NCI-H146 treated with DMSO at 0.1 percent for 48 hours (cell line): ENCODE measurements at regions not wholly inside any gene's neighbourhood (a gene's known extent, or its start where the extent isn't known, plus 50 kb on each side); places are given as distances from the start of the nearest gene placed in this dataset.

Source experiments
- DNase-seq: peaks from one replicate; lab custom pipeline; 2025; ENCODE audit not compliant: unreplicated experiment; lab: John Stamatoyannopoulos, UW

DNA sequence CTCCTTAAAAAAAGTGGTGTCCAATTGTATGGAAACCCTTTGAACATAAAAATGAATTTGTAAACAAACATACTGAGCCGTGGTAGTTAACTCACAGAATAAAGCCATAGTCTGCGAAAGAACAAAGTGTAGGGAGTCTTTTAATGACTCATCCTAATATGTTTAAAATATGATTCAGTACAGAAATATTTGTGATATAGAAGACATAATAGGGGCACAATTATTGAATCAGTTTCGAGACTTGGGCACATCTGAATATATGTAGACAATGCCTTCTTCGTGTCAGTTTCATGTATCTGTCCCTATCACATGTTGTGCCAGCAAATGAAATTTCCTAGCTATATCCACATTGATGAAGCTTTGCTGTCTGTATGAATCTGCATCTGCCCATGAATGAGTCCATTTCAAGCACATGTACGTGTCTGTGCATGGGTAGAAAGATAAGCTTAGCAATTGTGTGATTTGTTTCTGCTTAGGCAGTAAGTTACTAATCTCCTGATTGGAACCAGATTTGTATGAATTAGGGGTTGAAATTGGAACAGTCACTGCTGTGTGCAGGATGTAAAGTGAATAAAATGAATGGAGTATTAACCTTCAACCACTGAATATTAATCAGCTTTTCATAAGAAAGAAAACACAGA is 112.5 kb upstream of the SOX9 start:
- no peak for DNase-seq

DNA sequence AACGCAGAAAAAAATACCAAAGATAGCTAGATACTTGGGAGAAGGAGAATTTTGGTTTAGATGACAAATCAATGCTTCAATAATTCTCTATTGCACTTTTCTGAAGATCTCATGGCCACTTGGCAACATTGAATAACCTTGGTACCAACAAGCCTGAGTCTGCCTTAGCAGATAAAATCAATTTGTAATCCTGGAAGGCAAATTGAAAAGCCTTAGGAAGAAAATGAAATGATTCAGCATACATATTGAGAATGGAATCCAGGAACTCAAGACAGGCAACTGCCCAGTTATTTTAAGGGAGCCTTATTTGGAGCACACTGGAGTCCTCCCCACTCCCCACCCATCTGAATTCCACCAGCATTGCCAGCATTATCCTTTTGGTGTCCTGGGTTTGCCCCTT is 109.3 kb upstream of the SOX9 start:
- DNase-seq, result no peak

DNA sequence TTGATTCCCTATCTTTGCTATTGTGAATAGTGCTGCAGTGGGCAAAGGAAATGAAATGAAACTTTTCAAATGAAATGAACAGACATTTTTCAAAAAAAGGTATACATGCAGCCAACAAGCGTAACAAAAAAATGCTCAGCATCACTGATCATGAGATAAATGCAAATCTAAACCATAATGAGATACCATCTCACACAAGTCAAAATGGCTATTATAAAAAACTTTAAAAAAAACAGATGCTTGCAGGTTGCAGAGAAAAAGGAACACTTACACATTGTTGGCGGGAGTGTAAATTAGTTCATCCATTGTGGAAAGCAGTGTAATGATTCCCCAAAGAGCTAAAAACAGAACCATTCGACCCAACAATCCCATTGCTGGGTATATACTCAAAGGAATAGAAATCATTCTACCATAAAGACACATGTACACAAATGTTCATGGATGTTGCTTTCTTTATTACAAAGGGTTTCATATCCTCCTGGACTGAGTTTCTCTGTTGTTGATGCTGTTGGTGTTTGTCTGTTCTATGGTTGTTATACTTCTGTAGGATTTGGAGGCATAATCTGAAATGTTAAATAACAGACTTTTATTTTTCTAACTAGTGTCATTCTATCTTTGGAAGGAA is 99.3 kb upstream of the SOX9 start:
- no peak for DNase-seq

DNA sequence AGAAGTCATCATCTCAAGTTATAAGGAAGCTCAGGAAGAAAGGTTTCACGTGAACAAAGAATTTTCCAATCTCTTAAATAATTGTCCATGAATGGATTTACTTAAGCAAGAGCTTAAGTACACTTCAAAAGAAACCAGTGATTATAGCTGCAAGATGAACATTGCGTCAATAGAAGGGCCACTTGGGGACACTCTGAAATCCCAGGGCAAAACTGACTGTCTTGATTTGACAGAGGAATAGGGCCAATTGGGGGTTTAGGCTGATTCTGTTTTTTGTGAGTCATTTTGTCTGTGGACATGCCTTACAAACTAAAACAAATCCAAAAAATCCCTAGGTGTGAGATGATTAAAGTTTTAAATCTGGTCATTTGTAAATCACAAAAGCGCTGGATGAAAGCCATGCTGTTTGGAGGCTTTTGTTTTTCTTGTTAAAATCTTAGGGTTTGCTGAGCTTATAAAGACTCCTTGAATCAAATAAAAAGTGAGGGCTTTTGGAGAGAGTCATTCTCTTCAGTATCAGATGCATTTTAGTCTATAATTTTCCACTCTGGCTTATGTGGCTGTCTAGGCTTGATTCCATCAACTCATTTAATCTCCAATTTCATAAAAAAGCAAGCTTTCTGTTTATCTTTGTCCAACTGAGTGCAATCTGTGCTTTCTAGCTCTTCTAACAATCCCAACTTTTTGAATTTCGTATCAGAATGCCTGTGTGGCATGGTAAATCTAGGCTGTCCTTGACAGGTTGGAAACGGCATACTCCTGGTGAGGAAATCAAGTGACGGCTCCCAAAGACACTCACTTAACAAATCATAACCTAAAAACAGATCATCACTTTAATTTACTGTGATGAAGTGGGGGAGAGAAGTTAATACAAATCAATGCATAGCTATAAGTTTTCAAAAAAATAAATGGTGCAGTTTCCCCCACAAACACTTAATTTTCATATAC is 98.2 kb upstream of the SOX9 start:
- no peak for DNase-seq

DNA sequence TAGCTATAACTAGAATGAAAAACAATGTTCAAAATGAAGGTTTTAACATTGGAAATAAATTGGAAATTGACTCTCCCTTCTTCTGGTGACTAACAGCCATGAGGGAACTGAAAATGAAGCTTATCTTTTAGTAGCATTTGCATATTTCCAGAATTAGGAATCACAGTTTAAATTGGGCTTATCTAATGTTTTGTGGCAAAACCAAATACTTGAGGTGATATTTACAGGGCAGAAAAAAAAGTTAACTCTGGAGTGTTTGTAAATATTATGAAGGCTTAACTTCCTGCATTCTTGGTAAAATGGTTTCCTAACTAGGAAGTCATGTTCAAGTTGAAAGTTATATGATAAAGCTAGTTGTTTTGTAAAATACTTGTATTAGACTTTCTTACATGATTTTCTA is 96.4 kb upstream of the SOX9 start:
- no peak for DNase-seq

DNA sequence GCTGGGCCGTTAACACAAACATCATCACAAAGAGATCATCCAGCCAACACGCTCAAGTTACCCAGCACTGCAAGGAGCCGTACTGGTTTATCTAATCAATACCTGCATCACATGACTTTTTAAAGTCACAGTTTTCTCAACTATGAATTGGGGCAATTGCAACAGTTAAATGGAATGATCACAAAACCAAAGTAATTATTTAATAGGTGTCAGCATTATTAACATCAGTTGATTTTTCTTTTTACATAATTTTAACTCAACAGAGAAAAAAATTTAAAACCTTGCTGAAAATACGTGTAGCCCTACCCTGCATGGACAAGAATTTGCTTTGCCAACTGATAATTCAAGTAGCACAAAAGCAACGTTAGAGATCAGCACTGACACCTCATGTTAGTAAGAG is 95.7 kb upstream of the SOX9 start:
- DNase-seq, result peak; percentile 60

DNA sequence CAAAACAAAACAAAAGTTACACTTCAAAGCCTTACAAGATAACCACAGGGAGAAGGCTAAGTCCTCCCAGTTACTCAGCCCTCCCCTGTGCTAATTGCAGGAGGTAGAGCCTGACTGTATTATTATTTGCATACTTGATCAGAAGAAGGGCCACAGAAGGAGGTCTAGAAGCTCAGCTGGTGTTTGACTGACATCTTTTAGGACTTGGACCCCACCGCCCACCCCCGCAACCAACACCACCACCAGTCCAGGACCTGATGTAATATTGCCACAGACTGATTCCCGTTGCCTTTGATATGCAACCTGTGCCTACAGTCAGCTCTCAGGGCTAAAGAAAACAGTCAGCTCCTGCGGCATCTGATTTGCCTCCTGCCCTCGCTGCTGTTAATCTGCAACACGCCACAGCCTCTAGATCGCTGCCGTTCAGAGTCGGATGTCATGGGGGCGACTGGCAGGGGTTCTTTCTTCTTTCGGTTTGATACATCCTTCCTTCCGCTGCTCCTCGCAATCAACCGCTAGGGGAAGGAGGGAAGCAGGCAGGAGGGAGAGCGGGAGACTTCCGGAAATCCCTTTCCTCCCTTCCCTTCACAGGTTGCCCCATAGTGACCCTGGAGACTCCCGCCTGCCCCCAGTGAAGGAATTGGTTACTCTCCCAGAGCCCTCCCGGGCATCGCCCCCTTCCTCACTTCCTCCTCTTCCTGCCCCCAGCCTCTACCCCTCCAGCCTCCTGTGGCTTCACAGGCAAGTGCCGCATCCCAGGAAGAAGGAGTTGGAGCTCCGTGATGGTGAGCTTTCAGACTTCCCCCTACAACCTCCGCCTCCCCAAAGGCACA is 90.5 kb upstream of the SOX9 start:
- DNase-seq, result peak; percentile 50

DNA sequence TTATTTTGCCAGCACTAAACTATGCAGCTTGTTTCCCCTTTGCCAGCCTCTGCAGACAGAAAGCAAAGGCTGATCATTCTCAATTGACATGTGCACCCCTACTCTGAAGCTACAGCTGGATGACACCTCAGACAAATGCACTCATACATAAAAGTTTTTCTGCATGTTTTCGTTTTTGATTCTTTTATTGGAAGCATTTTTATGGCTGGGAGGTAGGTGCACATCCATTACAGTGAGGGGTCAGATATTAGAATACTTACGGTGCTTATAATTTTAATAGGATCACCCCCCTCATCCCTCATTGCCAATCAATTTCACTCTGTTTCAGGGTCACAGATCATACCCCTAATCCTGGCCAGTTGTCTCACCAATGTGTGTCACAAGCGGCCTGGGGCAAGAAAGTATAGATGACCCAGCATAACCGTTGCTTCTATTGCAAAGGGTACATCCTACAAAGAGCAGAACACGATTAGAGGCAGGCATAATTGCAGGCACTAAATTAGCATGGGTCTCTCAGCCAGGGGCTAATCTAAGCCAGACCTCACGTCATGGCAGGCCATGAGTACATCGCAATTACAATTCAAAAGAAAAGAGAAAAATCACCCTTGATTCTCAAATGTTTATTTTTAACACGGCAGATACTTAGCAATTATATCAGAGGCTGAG is 89.5 kb upstream of the SOX9 start:
- DNase-seq, result peak; percentile 62

DNA sequence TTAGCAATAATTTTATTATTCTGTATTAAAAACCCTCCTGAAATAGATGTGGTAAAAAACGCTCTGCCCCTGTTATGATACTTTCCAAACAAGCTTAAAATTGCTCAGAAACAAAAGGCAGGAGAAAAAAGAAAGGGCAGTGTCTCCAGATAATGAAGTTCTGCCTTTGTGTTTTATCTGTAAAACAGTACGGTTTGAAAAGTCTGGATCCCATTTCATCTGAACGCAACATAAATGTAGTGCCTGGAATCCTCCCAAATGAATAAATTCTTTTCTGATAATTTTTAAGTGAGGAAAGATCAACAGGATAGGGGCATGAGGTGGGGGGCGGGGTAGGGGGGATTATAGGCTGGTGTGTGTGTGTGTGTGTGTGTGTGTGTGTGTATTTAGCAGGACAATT is 87.5 kb upstream of the SOX9 start:
- peak; percentile 17 for DNase-seq

DNA sequence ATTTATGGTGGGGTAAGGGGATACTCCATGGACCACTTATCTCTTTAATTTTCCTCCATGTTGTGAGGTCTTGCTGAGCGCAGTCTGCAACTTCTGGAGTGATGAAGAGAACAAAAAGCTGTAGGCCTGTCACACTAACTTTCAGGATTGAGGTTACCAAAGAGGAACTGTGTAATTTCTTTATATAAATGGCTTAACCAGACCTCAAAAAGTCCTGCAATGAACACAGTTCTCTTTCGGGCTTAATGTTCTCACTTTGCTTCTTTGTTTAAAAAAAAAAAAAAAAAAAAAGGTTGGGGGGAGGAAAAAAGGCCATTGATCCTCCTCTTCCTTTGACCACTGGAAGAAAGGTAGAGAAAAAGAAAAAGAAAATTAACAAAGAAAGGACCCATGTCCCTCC is 86.8 kb upstream of the SOX9 start:
- no peak for DNase-seq

DNA sequence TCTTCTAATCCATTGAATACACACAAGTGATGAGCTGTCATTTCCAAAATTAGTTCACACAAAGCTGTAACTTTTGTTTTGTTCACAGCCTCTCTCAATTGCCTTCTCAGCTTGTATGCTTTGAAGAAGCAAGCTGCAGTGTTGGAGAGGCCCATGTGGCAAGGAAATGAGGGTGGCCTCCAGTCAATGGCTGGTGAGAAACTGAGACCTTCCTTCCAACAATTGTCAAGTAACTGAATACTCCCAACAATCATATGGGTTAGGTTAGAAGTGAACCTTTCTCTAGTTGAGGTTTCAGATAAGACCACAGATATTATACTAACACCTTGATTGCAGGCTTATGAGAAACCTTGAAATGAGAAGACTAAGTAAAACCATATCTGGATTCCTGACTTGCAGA is 82.4 kb upstream of the SOX9 start:
- DNase-seq, result no peak

DNA sequence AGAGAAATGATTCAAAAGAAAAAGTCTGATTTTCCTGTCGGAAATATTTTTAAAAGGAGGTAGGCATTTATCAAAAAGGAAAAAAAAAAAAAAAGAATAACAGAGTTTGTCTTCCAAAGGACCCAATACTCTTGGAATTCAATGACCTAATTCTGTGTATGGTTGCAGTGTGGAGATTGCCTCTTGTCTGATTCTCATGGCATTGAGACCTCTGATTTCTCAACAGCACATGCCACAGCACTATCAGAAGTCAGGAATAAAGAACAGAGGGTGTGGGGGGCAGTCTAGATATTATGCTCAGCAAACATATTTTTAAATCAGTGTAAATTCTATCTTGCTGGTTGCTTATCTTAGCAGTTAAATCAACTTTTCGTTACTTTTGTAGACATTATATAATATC is 81.3 kb upstream of the SOX9 start:
- DNase-seq, result no peak

DNA sequence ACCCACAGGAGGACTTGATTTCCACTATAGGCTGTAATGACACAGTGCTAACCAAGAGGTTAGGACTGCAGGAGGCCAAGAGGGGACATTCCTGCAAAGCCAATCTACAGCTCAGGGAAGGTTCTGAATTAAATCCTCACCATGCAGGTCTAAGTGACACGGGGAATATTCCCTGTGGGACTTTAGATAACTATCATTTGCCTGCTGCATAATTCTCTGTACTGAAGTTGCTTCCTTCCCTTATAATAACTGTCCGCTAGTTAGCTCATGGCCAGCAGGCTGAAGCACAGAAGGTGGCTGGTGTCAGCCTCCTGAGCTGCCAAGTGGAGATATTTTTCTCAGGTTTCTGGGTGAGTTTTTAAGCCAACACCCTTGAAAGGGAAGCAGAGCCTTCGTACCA is 74.6 kb upstream of the SOX9 start:
- DNase-seq, result no peak

DNA sequence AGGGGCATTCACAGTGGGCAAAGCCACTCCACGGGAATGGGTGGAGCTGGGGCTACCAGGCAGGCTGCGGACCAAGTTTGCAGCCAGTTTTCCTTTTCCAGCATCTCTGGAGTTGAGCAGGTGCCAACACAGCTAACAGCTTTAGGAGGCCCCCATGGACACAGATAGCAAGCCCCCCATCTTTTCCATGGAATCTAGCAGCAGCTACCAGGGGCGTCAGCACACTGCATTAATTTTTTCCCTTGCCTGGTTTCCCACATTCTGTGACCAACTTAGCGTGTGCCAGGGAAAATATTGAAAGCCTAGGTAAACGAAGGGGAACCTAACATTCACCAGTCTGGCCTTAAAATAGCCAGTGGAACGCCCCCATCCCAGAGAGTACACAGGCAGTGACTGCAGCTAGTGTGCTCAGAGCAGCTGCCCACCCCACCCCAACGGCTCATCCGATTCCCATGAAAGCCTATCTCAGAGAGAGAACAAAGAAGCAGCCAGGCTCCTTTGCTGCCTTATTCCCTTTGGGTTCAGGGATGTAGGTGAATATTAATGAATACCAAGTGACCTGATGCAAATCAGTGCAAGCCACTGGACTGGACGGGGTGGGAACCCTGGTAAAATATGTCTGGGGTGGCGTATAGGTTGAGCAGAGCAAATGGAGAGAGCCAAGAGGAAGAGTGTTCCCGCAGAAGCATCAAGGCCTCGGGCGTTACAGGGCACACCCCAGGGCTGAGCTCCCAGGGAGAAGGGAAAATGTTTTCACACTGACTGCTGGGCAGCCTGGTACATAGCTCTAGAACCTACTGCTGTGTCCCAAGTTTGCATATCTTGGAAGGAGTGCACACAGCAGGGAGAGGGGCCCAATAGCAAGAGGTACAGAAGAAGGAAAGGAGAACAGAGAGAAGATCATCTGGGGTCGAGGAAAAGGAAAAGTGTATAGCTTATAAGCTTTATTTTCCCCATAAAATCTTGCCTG is 73.9 kb upstream of the SOX9 start:
- DNase-seq, result no peak

DNA sequence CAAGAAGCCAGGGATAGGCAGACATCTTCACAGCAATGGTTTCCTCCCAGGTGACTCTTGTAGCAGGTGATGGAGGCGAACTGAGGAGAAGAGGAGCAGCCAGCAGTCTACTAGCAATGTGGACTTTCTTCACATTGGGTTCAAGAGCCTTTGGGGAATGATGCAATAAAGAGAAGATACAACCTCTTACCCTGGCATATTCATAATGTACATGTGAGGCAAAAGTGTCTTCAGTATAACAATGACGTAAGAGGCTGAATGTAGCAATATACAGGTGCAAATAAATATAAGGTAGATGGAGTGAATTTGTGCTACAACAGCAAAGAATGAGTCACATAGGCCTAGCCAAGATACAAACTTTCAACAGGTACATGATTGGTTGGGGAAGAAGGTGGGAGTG is 70.9 kb upstream of the SOX9 start:
- DNase-seq, result no peak

DNA sequence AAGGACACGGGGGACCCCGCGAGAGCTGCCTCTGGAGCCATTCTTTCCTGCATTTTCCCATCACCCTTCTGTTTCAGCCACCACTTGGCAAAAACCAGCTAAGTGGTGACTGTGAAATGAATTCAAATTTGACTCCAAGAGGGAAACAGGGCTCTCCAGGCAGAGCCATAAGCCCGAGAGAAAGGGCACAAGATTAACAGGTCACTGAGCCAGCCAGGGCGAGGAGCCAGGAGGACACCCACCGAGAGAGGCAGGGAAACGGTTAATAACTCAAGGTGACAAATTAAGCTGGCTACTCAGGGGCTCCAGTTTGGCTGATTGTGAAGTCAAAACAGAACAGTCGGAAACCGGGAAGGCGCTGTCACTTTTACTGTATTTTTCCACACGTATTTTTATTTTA is 67.8 kb upstream of the SOX9 start:
- DNase-seq, result no peak

DNA sequence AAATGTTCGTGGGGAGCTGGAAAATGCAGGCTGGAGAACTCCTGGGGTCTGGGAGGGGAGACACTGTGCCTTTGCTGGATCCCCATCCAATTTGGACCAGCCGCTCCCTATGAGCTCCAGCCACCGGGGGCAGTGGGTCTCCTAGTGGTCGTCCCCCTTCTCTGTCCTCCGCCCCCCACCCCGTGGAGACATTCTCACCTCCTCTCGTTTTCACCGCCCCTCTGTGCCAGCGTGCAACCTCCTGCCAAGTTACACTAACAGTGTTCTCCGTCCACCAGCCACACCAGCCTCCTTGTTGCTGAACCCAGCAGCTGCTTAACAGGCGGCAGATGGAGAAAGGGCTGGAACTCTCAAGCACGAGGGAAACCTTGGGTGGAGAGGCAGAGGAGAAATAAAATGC is 67.4 kb upstream of the SOX9 start:
- no peak for DNase-seq

DNA sequence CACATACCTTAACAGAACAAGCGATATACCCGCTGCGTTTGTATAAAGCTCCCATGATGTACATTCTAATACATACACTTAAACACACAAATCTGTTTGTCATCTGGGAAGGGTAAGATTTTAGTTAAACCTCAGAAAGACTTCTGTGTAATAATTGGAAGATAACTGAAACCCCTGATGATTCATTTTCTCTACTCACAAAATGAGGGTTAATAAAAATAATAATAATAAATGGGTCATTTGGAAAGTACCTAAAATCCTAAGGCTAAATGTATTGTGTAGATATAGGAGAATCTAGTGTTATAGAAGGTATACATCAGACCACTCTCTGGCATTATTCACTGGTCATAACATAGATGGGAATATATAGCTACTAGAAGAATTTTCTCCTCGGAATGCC is 64.7 kb upstream of the SOX9 start:
- DNase-seq, result no peak

DNA sequence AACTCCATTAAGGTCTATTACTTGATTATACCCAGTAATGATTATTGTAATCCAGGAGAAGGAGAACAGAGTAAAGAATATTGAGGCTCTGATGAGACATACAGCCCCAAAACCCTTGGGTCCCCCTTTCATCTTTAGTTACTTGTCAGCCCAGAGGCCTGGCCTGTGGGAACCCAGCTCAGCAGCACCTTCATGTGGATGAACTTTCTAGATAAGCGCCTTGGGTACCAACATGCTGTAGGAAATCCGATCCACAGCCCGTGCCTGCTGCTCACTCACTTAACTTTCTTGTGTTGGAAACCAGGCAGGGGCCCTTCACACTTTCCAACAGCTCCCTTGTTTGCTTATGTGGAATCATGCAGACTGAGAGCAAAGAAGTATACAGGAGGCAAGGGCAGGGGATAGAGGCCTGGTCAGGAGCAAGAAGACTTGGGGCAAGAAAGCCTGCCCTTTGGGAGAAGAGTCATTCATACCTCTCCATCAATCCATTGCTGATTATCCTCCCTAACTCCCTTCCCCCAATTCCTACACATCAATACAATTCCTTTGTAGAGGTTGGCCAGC is 64.0 kb upstream of the SOX9 start:
- peak; percentile 12 for DNase-seq
